ENCODE measurements at regions not wholly inside any gene's neighbourhood (a gene's known extent, or its start where the extent isn't known, plus 50 kb on each side); places are given as distances from the start of the nearest gene placed in this dataset.
"Not testable (repeated sequence)": the region's sequence is repeated elsewhere in the genome, so short reads cannot be mapped to it uniquely, and the experiment has no call there.

DNA sequence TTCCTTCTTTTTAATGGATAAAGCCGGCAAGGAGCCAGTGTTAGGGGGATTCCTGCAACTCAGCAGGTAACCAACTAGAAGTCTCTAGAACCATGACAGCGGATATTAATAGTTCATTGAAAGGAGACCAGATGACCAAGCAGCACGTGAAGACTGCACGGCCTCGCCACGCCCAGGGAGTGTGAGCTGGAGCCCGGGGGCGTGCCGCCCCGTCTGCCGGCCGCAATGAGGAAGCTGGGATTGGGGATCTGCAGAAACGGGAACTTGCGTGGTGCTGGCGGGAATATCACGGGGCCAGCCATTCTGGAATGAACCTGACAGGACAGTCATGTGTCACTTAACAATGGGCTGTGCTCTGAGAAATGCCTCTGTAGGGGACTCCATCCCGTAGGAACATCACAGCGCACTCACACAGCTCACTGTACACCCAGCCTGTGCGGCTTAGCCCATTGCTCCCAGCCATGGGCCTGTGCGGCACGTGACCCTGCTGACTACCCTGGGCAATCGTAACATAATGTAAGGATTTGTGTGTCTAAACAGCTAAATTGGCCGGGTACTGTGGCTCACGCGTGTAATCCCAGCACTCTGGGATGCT lies 4092.8 kb upstream of the TPTE start:
- H3K4me3 ChIP-seq (ENCODE audit: insufficient read depth, low read depth, low read length); H3K27me3 ChIP-seq (ENCODE audit: control insufficient read depth, insufficient read depth, low read length, poor library complexity, severe bottlenecking); H3K4me1 ChIP-seq (ENCODE audit: control insufficient read depth, insufficient read depth, low read length); H3K9me3 ChIP-seq (ENCODE audit: control insufficient read depth, low read length); H3K36me3 ChIP-seq (ENCODE audit: control insufficient read depth, insufficient read depth, low read length); H3K27ac ChIP-seq (ENCODE audit: insufficient read depth, low read depth, low read length, poor library complexity, severe bottlenecking): not testable (repeated sequence)
- 55 to 67% methylated on average over 3 of the region's 25 CpGs for WGBS, 2 experiments

DNA sequence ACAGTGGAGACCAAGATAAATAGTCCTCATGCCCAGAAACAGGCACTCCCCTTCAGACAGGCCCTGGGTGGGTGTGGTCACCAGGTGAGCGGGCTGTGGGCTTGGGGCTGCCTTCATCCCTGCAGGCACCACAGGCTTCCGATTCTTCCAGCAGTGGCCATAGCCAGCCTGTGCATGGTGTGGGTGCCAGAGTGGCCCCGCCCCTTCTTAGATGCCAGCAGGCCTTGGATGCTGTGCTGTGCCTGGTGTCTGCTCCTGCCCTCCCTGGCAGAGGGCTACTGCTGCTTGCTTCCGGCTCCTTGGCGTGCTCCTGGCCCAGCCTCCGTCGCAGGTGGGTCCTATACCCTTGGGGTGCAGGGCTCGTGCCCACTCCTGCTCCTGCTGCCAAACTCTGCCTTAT lies 4091.5 kb upstream of the TPTE start:
- no CpG with 5 or more reads among the region's 8 CpGs for WGBS, 2 experiments
- not testable (repeated sequence) for H3K4me3 ChIP-seq (ENCODE audit: insufficient read depth, low read depth, low read length); H3K9me3 ChIP-seq (ENCODE audit: control insufficient read depth, low read length); H3K27ac ChIP-seq (ENCODE audit: insufficient read depth, low read depth, low read length, poor library complexity, severe bottlenecking); H3K36me3 ChIP-seq (ENCODE audit: control insufficient read depth, insufficient read depth, low read length); H3K27me3 ChIP-seq (ENCODE audit: control insufficient read depth, insufficient read depth, low read length, poor library complexity, severe bottlenecking); H3K4me1 ChIP-seq (ENCODE audit: control insufficient read depth, insufficient read depth, low read length)

DNA sequence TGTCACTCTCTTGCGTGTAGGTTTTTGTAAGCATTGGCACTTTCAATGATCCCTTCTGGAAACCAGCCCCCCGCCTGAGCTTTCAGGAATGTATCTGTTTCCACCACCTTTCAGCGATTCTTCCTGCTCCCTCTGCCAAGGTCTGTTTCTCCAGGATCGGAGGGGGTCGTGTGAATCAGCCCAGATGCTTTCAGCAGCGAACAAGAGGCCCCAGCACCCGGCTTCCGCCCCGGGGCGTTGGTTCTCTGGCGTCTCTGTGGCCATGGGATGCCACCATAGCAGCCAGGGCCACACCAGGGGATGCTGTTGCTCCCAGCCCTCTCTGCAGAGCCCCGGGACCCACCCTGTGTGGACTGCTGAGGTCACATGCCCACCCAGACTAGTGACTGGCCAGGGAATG lies 4088.2 kb upstream of the TPTE start:
- not testable (repeated sequence) for H3K4me1 ChIP-seq (ENCODE audit: control insufficient read depth, insufficient read depth, low read length); H3K9me3 ChIP-seq (ENCODE audit: control insufficient read depth, low read length); H3K27me3 ChIP-seq (ENCODE audit: control insufficient read depth, insufficient read depth, low read length, poor library complexity, severe bottlenecking); H3K4me3 ChIP-seq (ENCODE audit: insufficient read depth, low read depth, low read length); H3K27ac ChIP-seq (ENCODE audit: insufficient read depth, low read depth, low read length, poor library complexity, severe bottlenecking); H3K36me3 ChIP-seq (ENCODE audit: control insufficient read depth, insufficient read depth, low read length)
- no CpG with 5 or more reads among the region's 12 CpGs for WGBS, 2 experiments

DNA sequence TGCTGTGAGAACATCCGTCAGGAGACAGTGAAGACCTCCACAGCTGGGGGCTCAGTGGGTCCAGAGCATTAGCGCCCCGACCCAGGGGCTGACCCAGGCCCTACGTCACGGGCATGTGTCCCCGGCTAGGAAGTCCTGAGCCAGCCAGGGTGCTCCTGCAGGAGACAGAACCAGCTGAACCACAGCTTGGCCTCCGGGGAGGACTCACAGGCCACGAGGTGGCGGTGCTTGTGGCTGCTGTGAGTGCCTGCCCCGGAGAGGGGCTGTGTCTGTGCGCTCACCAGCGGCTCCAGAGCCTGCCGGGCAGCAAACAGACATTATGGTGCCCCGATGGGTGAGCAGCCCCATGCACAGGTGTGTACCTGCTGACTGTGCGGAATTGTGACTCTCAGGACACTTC lies 4085.2 kb upstream of the TPTE start:
- not testable (repeated sequence) for H3K9me3 ChIP-seq (ENCODE audit: control insufficient read depth, low read length); H3K36me3 ChIP-seq (ENCODE audit: control insufficient read depth, insufficient read depth, low read length); H3K4me3 ChIP-seq (ENCODE audit: insufficient read depth, low read depth, low read length); H3K27ac ChIP-seq (ENCODE audit: insufficient read depth, low read depth, low read length, poor library complexity, severe bottlenecking); H3K27me3 ChIP-seq (ENCODE audit: control insufficient read depth, insufficient read depth, low read length, poor library complexity, severe bottlenecking); H3K4me1 ChIP-seq (ENCODE audit: control insufficient read depth, insufficient read depth, low read length)
- WGBS, 2 experiments, result 95% methylated on average over 3 of the region's 15 CpGs; no CpG with 5 or more reads in 1 of the 2 experiments

DNA sequence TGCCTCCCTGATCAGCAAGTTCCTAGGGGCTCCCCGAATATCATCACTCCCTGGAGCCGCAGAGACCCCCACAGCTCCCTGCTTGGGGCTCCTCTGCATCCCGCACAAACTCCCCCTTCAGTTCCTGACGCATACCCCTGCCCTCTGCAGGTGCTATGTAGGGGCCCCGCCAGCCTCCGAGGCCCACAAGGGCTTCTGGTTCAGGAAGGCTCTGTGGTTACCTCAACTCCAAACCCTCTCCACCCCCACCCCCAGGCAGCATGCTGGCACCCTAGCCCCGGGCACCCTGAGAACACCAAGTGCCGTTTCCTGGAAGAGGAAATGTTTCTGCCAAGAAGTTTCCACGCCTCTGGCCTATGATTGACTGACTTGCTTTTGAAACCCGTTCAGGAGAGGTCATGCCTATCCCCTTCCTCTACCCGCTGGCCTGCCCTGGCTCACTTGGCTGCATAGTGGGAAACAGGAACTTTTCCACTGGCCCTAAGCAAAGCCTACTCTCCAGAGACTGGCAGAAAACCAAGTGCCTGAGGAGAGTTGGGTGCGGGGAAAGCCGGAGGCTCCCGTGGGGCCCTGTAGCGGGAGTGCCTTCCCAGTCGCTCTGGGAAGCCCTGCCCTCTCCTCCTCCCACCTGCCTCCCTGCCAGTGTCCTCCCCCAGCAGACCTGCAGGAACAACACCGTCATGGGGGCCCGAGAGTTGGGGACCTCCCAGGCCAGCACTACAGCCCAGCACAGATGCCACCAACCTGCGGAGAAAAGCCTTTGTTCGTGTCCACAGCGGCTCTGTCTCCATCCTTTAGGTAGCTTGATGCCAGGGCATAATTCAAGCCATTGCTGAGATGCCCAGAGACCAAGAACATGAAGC lies 4084.2 kb upstream of the TPTE start:
- not testable (repeated sequence) for H3K27ac ChIP-seq (ENCODE audit: insufficient read depth, low read depth, low read length, poor library complexity, severe bottlenecking)

DNA sequence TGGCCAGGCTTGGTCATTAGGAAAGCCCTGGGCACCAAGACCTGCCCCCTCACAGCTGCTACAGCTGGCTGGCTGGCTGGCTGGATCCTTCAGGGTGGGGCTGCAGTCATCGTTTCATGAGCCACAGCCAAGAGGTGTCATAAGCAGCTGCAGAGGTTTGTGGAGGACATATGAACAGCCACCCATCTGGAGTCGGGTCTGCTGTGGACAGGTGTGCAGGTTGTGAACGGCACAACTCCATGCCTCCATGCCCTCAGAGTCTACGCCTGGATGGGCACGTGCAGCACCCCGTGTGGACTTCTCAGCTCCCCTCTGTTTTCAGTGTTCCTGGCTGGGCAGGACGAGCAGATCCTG lies 4083.6 kb upstream of the TPTE start:
- not testable (repeated sequence) for H3K36me3 ChIP-seq (ENCODE audit: control insufficient read depth, insufficient read depth, low read length); H3K27me3 ChIP-seq (ENCODE audit: control insufficient read depth, insufficient read depth, low read length, poor library complexity, severe bottlenecking); H3K4me1 ChIP-seq (ENCODE audit: control insufficient read depth, insufficient read depth, low read length); H3K27ac ChIP-seq (ENCODE audit: insufficient read depth, low read depth, low read length, poor library complexity, severe bottlenecking); H3K9me3 ChIP-seq (ENCODE audit: control insufficient read depth, low read length); H3K4me3 ChIP-seq (ENCODE audit: insufficient read depth, low read depth, low read length)
- WGBS, 2 experiments, result 98 to 100% methylated on average over 3 to 4 of the region's 7 CpGs

More for the DNA sequence above, 4084.2 kb upstream of the TPTE start:
- H3K4me3 ChIP-seq (ENCODE audit: insufficient read depth, low read depth, low read length); H3K4me1 ChIP-seq (ENCODE audit: control insufficient read depth, insufficient read depth, low read length); H3K9me3 ChIP-seq (ENCODE audit: control insufficient read depth, low read length); H3K36me3 ChIP-seq (ENCODE audit: control insufficient read depth, insufficient read depth, low read length); H3K27me3 ChIP-seq (ENCODE audit: control insufficient read depth, insufficient read depth, low read length, poor library complexity, severe bottlenecking): not testable (repeated sequence)
- no CpG with 5 or more reads among the region's 21 CpGs for WGBS, 2 experiments

DNA sequence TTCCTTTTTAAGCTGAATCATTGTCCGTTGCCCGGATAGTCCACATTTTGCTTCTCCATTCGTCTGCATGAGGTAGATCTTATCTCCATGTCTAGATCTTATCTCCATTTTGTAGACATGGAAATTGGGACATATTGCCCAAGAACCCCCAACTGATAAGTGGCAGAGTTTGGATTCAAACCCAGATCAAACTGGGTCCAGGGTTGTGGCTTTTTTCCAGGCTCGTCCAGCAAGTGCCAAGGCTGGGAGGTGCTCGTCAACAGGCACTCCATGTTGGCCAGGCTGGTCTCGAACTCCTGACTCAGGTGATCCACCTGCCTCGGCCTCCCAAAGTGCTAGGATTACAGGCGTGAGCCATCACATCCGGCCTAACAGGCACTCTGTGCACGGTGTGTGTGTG lies 4082.3 kb upstream of the TPTE start:
- H3K36me3 ChIP-seq (ENCODE audit: control insufficient read depth, insufficient read depth, low read length); H3K27me3 ChIP-seq (ENCODE audit: control insufficient read depth, insufficient read depth, low read length, poor library complexity, severe bottlenecking); H3K27ac ChIP-seq (ENCODE audit: insufficient read depth, low read depth, low read length, poor library complexity, severe bottlenecking); H3K9me3 ChIP-seq (ENCODE audit: control insufficient read depth, low read length); H3K4me1 ChIP-seq (ENCODE audit: control insufficient read depth, insufficient read depth, low read length); H3K4me3 ChIP-seq (ENCODE audit: insufficient read depth, low read depth, low read length): not testable (repeated sequence)
- WGBS, 2 experiments, result 80% methylated on average over 1 of the region's 10 CpGs; no CpG with 5 or more reads in 1 of the 2 experiments

DNA sequence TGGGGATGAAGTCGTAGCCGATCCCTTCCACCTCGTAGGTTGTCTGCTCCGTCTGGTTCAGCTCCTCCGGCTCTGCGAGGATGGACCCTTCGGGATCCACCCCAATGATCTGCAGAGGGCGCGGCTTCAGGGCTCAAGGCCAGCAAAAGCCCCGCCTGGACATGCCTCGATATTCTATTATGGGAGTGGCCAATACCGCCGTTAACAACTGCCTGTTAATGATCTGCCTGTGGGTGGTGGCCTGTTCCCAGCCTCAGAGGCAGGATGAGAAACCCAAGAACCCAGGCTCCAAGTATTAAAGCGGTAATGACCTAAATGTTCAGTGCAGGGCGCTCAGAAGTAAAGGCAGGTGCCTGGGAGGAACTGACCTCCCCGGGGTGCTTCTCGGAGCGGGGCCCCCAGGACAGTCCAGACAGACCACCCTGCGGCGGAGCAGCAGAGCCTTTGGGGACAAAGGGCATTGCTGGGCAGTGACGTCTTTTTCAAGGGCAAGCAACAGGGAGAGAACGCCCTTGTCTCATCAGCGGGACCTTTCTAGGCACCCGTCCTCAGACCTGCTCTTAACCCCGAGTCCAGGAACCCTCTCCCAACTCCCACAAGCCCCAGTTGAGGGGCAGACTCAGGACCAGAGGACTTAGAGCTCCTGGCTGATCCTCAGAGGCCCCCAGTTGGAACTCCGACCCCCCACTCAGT lies 4066.6 kb upstream of the TPTE start:
- WGBS, 2 experiments, result 100% methylated on average over 1 of the region's 26 CpGs; no CpG with 5 or more reads in 1 of the 2 experiments
- H3K4me1 ChIP-seq (ENCODE audit: control insufficient read depth, insufficient read depth, low read length); H3K36me3 ChIP-seq (ENCODE audit: control insufficient read depth, insufficient read depth, low read length); H3K27ac ChIP-seq (ENCODE audit: insufficient read depth, low read depth, low read length, poor library complexity, severe bottlenecking); H3K27me3 ChIP-seq (ENCODE audit: control insufficient read depth, insufficient read depth, low read length, poor library complexity, severe bottlenecking); H3K4me3 ChIP-seq (ENCODE audit: insufficient read depth, low read depth, low read length); H3K9me3 ChIP-seq (ENCODE audit: control insufficient read depth, low read length): not testable (repeated sequence)

DNA sequence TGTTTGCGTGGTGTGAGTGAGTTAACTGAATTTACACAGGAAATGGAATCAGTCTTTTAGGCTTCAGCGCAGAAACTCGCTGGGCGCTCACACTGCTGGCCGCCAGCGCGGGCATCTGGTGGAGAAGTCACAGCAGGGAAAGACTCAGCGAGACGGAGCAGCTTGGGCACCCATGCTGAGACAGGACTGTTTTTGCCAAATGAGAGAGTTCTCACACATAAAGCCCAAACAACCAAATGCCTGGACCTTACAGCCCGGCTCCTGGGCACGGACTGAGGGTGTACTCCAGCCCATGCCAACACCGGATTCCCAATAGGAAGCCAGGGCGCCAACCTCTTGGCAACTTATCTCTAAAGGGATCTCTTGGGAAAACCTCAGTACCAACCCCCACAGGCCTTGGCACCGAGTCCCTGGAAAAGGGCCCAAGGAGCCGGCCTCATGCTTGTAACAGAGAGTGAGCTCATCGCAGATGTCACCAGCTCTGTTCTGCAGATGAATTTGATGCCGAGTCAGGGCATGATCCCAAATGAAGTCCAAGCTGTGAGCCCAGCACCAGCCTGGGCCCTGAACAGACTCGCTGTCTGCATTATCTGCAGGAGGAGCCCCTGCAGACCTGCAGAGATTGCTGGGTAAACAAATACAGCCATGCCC lies 4065.2 kb upstream of the TPTE start:
- not testable (repeated sequence) for H3K4me1 ChIP-seq (ENCODE audit: control insufficient read depth, insufficient read depth, low read length); H3K36me3 ChIP-seq (ENCODE audit: control insufficient read depth, insufficient read depth, low read length); H3K4me3 ChIP-seq (ENCODE audit: insufficient read depth, low read depth, low read length); H3K9me3 ChIP-seq (ENCODE audit: control insufficient read depth, low read length); H3K27ac ChIP-seq (ENCODE audit: insufficient read depth, low read depth, low read length, poor library complexity, severe bottlenecking); H3K27me3 ChIP-seq (ENCODE audit: control insufficient read depth, insufficient read depth, low read length, poor library complexity, severe bottlenecking)
- no CpG with 5 or more reads among the region's 18 CpGs for WGBS, 2 experiments

DNA sequence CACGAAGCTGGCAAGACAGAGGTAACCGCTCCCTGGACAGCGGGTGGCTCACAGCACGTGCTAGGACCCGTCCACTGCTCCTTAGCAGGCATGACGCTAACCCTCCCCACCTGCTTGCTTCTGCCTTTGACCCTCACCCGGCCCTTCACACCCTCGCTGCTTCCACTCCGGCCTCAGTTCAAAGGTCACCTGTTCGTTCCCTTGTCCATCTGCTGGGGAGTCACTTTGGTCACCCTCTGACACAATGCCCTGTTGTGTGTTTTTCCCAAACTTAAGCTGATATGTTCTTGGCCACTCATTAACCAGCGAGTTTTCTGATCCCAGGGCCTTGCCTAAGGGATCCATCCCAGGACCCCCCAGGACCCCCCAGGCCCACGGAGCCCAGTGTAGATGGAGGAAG lies 4061.6 kb upstream of the TPTE start:
- not testable (repeated sequence) for H3K9me3 ChIP-seq (ENCODE audit: control insufficient read depth, low read length); H3K4me3 ChIP-seq (ENCODE audit: insufficient read depth, low read depth, low read length); H3K36me3 ChIP-seq (ENCODE audit: control insufficient read depth, insufficient read depth, low read length); H3K4me1 ChIP-seq (ENCODE audit: control insufficient read depth, insufficient read depth, low read length); H3K27me3 ChIP-seq (ENCODE audit: control insufficient read depth, insufficient read depth, low read length, poor library complexity, severe bottlenecking); H3K27ac ChIP-seq (ENCODE audit: insufficient read depth, low read depth, low read length, poor library complexity, severe bottlenecking)
- WGBS, 2 experiments, result no CpG with 5 or more reads among the region's 12 CpGs
